HG02588 (cell line): ENCODE measurements at regions not wholly inside any gene's neighbourhood (a gene's known extent, or its start where the extent isn't known, plus 50 kb on each side); places are given as distances from the start of the nearest gene placed in this dataset.
A peak's percentile ranks its signal among the peaks of the same experiment; 100 is the strongest.
"Not testable (repeated sequence)": the region's sequence is repeated elsewhere in the genome, so short reads cannot be mapped to it uniquely, and the experiment has no call there.

ENCODE experiments used
- ATAC-seq: cut with Tn5 transposase; IDR thresholded peaks from one replicate; pipeline ENCODE4 v1.9.1; 2021; ENCODE audit warnings: mild to moderate bottlenecking, moderate library complexity; ENCODE audit not compliant: unreplicated experiment

- ATAC-seq = peak; percentile 49
Measured at GRCh38 chr9:33623658-33624586, 99.9 kb downstream of the ANKRD18B start.

DNA sequence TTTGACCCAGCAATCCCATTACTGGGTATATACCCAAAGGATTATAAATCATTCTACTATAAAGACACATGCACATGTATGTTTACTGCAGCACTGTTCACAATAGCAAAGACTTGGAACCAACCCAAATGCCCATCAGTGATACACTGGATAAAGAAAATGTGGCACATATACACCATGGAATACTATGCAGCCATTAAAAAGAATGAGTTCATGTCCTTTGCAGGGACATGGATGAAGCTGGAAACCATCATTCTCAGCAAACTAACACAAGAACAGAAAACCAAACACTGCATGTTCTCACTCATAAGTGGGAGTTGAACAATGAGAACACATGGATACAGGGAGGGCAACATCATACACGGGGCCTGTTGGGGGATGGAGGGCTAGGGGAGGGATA is 104.3 kb downstream of the ANKRD18B start:
- ATAC-seq = not testable (repeated sequence)

GRCh38 chr9:33628865-33629410 is 104.9 kb downstream of the ANKRD18B start:
- ATAC-seq = no peak

GRCh38 chr9:33633636-33634035 is 109.6 kb downstream of the ANKRD18B start:
- no peak for ATAC-seq

- ATAC-seq = no peak
Measured at GRCh38 chr9:33637881-33638280, 113.8 kb downstream of the ANKRD18B start.

DNA sequence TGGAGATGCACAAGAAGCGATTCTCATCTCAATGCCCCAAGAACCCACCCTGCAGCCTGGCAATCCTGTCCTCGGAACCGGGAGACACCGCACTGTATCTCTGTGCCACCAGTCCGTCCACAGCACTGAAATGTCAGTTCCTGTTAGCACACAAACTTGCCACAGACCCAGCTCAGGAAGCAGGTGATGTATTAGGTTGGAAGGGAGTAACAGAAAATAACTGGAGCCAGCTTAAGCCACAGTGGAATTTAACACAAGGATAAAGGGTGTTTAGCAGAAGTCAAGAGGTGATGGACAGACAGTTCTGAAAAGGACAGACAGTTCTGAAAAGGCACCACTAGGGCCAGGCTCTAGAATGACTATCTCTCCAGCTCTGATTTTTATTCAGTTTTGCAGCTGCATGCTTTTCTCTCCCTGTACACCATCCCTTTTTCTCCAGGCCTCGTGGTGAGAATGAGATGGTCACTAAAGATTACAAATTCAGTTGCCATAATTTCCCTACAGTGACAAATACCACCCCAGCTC is 114.4 kb downstream of the ANKRD18B start:
- no peak for ATAC-seq

GRCh38 chr9:33645706-33646105 is 121.7 kb downstream of the ANKRD18B start:
- no peak for ATAC-seq

DNA sequence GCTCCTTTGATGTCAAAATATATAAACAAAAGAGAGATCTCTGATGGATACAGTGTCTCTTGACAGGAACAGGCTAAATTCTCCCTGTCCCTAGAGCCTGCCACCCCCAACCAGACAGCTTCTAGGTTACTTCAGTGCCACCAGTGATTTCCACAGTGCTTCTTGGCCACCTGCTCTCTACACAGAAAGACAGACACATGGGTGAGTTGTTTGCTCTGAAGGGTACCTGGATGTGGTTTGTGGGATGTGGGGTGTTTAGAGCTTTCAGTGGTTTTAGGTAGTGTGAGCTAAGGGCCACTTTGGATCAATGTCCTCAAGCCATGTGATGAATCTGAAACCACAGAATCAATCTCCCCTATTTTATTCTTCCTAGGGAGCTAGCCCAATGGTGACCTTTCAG is 125.4 kb downstream of the ANKRD18B start:
- ATAC-seq = no peak

DNA sequence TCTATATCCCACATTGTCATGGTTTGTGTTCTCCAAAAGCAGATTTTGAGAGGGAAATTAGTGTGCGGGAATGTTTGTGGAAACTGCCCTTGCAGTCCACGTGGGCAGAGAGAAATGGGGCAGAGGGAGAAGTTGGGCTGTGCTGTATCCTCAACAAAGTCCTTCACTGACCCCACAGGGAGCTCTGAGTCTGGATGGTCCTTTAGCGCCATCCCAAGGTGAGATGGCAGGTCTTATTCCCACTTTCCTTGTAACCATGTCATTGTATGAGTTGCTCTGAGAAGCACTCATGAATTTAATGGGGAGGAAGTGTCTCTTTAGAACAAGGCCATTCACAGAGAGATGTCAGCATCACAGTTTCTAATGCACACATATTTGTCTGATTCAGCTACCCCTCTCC is 127.1 kb downstream of the ANKRD18B start:
- ATAC-seq = no peak

- ATAC-seq = no peak
Measured at GRCh38 chr9:33659921-33660320, 135.4 kb upstream of the PRSS3 start.

DNA sequence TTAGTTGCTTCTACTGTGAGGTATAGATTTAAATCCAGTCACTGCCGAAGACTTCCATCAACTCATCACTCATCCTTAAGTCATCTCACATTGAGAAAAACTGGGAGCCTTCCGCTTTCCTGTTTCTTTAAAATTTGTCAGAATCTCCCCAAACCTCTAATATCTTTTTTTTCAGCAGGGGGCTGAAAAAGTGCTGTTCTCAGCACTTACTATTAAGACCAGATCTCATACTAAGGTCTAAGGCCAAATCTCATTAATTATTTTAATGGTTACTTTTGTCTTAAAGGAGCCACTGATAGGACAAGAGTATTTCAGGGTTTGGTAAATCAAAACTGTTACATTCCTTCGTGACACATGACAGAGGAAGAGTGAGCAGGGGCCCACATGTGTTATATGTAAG is 134.6 kb upstream of the PRSS3 start:
- ATAC-seq = no peak

- ATAC-seq = no peak
Measured at GRCh38 chr9:33661176-33661575, 134.2 kb upstream of the PRSS3 start.

- ATAC-seq = no peak
Measured at GRCh38 chr9:33662871-33663270, 132.5 kb upstream of the PRSS3 start.

- not testable (repeated sequence) for ATAC-seq
Measured at GRCh38 chr9:33676194-33676745, 119.1 kb upstream of the PRSS3 start.

DNA sequence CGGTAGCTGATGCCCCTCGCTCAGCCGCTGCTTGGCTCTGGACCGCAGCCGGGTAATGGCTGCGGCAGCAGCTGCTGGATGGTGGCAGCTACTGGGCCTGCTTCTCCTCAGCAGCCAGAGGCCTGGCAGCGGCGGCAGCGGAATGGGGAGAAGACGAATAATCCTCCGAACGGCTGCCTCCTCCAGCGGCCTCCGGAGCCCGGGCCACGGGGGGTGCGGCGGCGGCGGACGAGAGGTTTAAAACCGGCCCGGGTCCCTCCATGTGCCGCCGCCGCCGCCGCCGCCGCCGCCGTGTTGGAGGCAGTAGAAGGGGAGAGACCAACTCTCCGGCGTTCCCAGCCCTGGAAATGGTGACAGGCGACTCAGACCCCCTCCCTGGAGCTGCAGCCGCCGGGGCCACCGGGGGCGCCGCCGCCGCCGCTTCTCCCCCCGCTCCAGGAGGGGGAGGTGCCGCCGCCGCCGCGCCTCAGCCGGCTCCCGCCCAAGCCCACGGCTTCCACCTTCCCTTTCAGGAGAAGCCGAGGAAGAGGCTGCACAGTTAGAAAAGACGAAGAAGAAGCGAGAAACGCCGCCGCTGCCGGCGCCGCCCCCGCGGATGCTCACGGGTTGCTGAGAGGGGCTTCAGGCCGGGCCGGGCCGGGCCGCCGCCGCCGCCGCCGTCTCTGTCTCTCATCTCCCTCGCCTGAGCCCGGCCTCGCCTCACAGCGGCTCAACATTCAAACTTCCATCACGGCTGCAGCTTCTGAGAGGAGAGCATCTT is 118.4 kb upstream of the PRSS3 start:
- ATAC-seq = no peak

- ATAC-seq = no peak
Measured at GRCh38 chr9:33677506-33677809, 117.9 kb upstream of the PRSS3 start.

DNA sequence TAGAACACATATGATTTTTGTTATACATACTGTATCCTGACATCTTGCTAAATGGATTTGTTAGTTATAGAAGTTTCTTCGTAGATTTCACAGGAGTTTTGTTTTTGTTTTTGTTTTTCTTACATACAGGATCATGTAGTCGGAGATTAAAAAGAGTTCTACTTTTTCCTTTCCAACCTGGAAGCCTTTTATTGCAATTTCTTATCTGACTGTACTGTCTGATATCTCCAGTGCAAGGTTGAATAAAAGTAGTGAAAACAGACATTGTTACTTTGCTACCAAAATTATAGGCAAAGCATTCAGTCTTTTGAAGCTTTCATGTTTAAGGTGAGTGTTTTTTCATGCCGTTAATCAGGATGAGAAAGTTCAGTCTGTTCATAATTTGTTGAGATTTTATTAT is 117.4 kb upstream of the PRSS3 start:
- no peak for ATAC-seq

DNA sequence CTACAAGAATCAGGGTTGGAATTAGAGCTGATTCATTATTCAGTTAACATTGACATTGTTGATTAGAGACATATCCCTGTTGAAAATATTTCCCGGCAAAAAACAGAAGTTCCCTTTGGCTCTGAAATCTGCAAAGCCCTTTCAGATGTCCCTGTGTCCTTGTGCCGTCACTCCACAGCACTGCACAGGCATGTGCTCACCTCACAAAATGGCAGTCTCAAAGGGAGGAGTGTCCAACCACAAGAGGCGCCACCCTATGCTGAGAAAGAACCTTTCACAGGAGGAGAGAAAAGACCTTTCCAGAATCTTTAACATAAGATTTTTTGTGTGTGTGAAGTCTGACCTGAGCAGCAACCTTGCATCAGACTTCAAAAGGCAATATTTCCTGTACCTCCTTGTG is 112.8 kb upstream of the PRSS3 start:
- ATAC-seq = no peak

- ATAC-seq = no peak
Measured at GRCh38 chr9:33684831-33685230, 110.5 kb upstream of the PRSS3 start.

GRCh38 chr9:33686942-33687341 is 108.4 kb upstream of the PRSS3 start:
- ATAC-seq = no peak

- ATAC-seq = no peak
Measured at GRCh38 chr9:33687779-33688178, 107.6 kb upstream of the PRSS3 start.
